Ascending aorta (tissue), 2 donors: ENCODE measurements at regions not wholly inside any gene's neighbourhood (a gene's known extent, or its start where the extent isn't known, plus 50 kb on each side); places are given as distances from the start of the nearest gene placed in this dataset.

ENCODE experiments used
- DNase-seq, 2 donors: peaks; one replicate each; pipeline ENCODE4 v3.0.0-alpha.2; 2019; ENCODE audit warnings: low spot score in 2 of 2
- H3K27ac ChIP-seq, 2 donors: fragments of 200-600 bp; sonication (generic); one replicate each; pipeline ENCODE4 v1.5.1; 2016 to 2017; ENCODE audit warnings: mild to moderate bottlenecking in 1 of 2
- H3K27me3 ChIP-seq: fragments of 200-600 bp; sonication (generic); one replicate; pipeline ENCODE4 v1.5.1; 2017
- H3K36me3 ChIP-seq, 2 donors: fragments of 200-600 bp; sonication (generic); one replicate each; pipeline ENCODE4 v1.5.1; 2016
- H3K4me1 ChIP-seq, 2 donors: fragments of 200-600 bp; sonication (generic); one replicate each; pipeline ENCODE4 v1.5.1; 2016 to 2017; ENCODE audit warnings: mild to moderate bottlenecking in 1 of 2
- H3K4me3 ChIP-seq, 2 donors: fragments of 200-600 bp; sonication (generic); one replicate each; pipeline ENCODE4 v1.5.1; 2016 to 2017; ENCODE audit warnings: mild to moderate bottlenecking in 1 of 2
- H3K9me3 ChIP-seq, 2 donors: fragments of 200-600 bp; sonication (generic); one replicate each; pipeline ENCODE4 v1.5.1; 2016
- CTCF ChIP-seq, 3 experiments: fragments of 200-600 bp in 2 of 3; fragments of 450-650 bp in 1 of 3; sonication (generic) in 2 of 3; IDR thresholded peaks; one replicate each; pipeline ENCODE4 v1.5.1; 2016 to 2019; ENCODE audit warnings: antibody characterized with exemption in 3 of 3, mild to moderate bottlenecking in 1 of 3, moderate library complexity in 1 of 3
- intact Hi-C: fragments of 100-400 bp; cut with DNase I; formaldehyde crosslinking; loops from one replicate; pipeline ENCODE4 v1.15.1; 2023

- intact Hi-C loops: no loop called here
- Histone ChIP-seq H3K36me3 (no peaks in the 10 kb centered on the region), H3K27ac (no peak overlapping the region), H3K9me3 (no peaks in the 10 kb centered on the region), H3K27me3 (no peaks in the 10 kb centered on the region), H3K4me1 (no peaks in the 10 kb centered on the region), H3K4me3 (no peak overlapping the region)
- TF ChIP-seq CTCF (IDR thresholded peaks at IDR 0.05): no peak
- DNase-seq: no peak
Measured at GRCh38 chr5:168088410-168089173, 202.9 kb upstream of the WWC1 start.

GRCh38 chr5:168089201-168089887 lies 202.1 kb upstream of the WWC1 start:
- H3K27ac ChIP-seq: no peak overlapping the region
- intact Hi-C loops: no loop called here
- no peaks in the 10 kb centered on the region for H3K27me3 ChIP-seq
- no peak for DNase-seq
- H3K9me3 ChIP-seq: no peaks in the 10 kb centered on the region
- no peaks in the 10 kb centered on the region for H3K36me3 ChIP-seq
- TF ChIP-seq CTCF (IDR thresholded peaks at IDR 0.05): no peak
- no peak overlapping the region for H3K4me3 ChIP-seq
- no peaks in the 10 kb centered on the region for H3K4me1 ChIP-seq

DNA sequence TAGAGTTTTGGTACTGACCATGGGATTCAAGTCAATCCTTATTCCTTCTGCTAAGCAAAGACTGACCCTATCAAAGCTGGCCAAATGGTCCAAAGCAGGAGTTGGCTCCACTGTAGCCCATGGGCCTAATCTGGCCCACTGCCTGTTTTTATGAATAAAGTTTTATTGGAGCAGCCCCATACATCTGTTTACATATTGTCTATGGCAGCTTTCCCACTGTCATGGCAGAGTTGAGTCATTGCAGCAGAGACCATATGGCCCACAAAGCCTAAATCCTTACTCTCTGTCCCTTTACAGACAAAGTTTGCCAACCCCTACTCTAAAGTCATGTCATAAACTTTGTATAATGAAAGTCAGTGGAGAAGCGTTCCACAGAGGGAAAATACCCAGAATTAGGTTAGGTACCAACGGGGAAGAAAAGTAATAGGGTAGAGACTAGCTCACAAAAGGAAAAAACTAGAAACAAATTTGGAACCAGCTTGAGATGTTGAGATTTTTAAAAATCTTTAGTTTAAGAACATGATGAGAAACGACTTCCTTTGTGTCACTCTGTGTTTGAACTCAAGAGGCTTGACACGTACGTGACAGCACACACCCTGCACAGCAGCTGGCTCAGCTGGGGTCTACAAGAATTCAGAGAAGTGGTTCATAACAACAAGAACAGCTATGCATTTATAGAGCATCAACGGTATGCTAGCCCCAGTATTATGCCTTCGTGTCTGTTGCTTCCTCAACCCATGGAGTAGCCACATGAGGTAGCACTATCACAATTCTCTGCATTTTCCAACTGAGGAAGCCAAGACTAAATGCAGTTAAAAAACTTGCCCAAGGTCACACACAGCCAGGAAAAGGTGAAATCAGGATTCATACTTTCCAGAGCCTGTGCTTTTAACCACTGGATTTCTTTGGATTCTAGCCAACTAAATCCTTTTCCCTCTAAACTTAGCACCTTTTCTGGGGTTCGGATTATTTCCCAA lies 198.9 kb upstream of the WWC1 start:
- Histone ChIP-seq H3K9me3 (no peaks in the 10 kb centered on the region), H3K36me3 (no peaks in the 10 kb centered on the region), H3K4me1 (no peaks in the 10 kb centered on the region), H3K27me3 (no peaks in the 10 kb centered on the region), H3K27ac (no peak overlapping the region), H3K4me3 (no peak overlapping the region)
- intact Hi-C loops: no loop called here
- no peak for DNase-seq
- no peak for TF ChIP-seq CTCF (IDR thresholded peaks at IDR 0.05)

GRCh38 chr5:168093200-168093910 lies 198.1 kb upstream of the WWC1 start:
- intact Hi-C loops: no loop called here
- no peaks in the 10 kb centered on the region for H3K9me3 ChIP-seq
- no peaks in the 10 kb centered on the region for H3K36me3 ChIP-seq
- H3K27ac ChIP-seq: no peak overlapping the region
- H3K4me1 ChIP-seq: no peaks in the 10 kb centered on the region
- H3K27me3 ChIP-seq: no peaks in the 10 kb centered on the region
- no peak for TF ChIP-seq CTCF (IDR thresholded peaks at IDR 0.05)
- no peak for DNase-seq
- no peak overlapping the region for H3K4me3 ChIP-seq

- no peaks in the 10 kb centered on the region for H3K4me1 ChIP-seq
- H3K4me3 ChIP-seq: no peak overlapping the region
- no peak overlapping the region for H3K27ac ChIP-seq
- H3K27me3 ChIP-seq: no peaks in the 10 kb centered on the region
- no peak for DNase-seq
- TF ChIP-seq CTCF (IDR thresholded peaks at IDR 0.05): no peak
- intact Hi-C loops: no loop called here
- no peaks in the 10 kb centered on the region for H3K9me3 ChIP-seq
- H3K36me3 ChIP-seq: no peaks in the 10 kb centered on the region
Measured at GRCh38 chr5:168096525-168096924, 194.9 kb upstream of the WWC1 start.
